Amygdala (tissue), 56 donors: ENCODE measurements at regions not wholly inside any gene's neighbourhood (a gene's known extent, or its start where the extent isn't known, plus 50 kb on each side); places are given as distances from the start of the nearest gene placed in this dataset.

ENCODE experiments used
- DNase-seq, 56 donors: peaks; one replicate each; lab custom pipeline; 2025; lab: John Stamatoyannopoulos, UW

DNA sequence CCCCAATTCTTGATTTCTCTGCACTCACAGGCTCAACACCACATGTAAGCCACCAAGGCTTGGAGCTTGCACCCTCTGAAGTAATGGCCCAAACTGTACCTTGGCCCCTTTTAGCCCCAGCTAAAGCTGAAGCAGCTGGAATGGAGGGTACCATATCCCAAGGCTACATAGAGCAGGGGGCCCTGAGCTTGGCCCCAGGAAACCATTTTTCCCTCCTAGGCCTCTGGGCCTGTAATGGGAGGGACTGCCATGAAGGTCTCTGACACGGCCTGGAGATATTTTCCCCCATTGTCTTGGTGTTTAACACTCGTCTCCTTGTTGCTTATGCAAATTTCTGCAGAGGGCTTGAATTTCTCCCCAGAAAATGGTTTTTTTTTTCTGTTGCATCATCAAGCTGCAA lies 69.7 kb downstream of the SKA1 start:
- DNase-seq = no peak

GRCh38 chr18:50446629-50447028 lies 71.8 kb downstream of the SKA1 start:
- no peak for DNase-seq

- no peak for DNase-seq
Measured at GRCh38 chr18:50447102-50447741, 72.4 kb downstream of the SKA1 start.

- no peak for DNase-seq
Measured at GRCh38 chr18:50447952-50448351, 73.1 kb downstream of the SKA1 start.

DNA sequence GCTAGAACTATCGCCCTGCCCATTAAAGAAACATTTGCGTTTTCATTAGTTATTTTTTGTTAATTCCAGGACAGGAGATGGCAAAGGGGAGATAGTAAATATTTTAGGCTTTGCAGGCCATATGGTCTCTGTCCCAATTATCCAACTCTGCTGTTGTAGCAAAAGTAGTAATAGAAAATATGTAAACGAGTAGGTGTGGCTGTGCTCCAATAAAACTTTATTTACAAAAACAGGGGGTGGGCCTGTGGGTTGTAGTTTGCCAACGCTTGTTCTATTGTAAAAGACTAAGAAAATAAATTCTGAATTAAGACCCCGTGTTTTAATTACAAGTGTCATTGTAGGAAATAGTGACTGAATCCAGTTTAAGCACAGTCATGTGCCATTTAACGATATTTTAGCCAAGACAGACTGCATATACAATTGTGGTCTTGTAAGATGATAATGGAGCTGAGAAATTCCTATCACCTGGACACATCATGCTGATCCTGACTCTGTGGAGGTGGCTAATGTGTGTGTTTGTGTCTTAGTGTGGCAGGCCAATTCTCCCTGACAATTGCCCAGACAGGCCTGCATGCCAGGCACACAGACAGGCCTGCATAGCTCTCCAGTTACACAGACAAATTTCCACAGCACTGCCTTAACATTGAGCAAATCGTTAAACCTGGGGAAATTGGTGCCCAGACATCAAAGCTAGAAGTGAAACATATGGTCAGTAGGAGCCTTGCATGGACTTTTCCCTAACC lies 76.4 kb downstream of the SKA1 start:
- DNase-seq = no peak

- no peak for DNase-seq
Measured at GRCh38 chr18:50453014-50453680, 78.3 kb downstream of the SKA1 start.

GRCh38 chr18:50453732-50454131 lies 78.9 kb downstream of the SKA1 start:
- DNase-seq = no peak

GRCh38 chr18:50454387-50454988 lies 79.6 kb downstream of the SKA1 start:
- no peak for DNase-seq

DNA sequence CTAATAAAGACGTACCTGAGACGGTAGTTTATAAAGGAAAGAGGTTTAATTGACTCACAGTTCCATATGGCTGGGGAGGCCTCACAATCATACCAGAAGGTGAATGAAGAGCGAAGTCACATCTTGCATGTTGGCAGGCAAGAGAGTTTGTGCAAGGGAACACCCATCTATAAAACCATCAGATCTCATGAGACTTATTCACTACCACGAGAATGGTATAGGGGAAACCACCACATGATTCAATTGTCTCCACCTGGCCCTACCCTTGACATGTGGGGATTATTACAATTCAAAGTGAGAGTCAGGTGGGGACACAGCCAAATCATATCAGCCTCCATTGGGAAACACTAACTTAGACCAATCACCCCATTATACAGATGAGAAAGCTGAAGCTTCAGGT lies 81.4 kb downstream of the SKA1 start:
- no peak for DNase-seq

GRCh38 chr18:50457639-50458038 lies 82.8 kb downstream of the SKA1 start:
- no peak for DNase-seq

GRCh38 chr18:50458366-50458765 lies 83.5 kb downstream of the SKA1 start:
- DNase-seq = no peak

DNA sequence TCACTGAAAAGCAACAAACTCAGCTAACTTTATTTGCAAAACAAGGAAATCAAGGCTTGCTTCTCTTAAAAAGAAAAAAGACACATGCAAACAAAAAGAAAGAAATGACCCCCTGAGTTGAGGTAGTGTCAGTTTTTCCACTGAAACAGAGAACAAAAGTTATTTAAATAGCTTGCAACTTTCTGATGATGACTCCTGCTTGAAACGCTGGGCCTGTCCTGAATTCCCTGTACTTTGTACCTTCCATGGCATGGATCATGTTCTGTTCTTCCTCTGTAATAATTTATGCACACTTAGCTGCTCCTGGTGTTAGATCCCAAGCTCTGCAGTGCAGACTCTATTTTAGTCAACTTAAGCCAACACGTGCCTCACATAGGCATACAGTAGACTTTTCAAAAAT lies 84.0 kb downstream of the SKA1 start:
- DNase-seq = no peak

- no peak for DNase-seq
Measured at GRCh38 chr18:50460062-50460461, 85.2 kb downstream of the SKA1 start.

DNA sequence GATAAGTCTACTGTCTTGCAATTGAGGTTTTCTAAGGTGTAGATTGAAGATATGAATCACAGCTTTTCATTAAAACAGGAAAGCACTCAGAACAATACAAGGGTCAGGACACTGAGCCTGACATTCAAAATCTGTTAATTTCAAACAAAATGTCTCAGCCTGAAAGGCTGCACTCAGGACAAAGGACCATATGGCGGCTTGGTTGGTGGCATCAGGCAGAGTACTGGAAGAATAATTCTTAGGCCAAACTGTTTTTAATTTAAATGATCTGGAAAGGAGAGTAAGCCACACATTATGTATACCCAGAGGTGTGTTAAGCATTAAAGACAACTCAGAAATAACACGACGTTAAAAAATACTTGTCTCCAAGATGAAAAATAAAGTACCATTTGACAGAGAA lies 85.9 kb downstream of the SKA1 start:
- no peak for DNase-seq

GRCh38 chr18:50461251-50461650 lies 86.4 kb downstream of the SKA1 start:
- DNase-seq = no peak

DNA sequence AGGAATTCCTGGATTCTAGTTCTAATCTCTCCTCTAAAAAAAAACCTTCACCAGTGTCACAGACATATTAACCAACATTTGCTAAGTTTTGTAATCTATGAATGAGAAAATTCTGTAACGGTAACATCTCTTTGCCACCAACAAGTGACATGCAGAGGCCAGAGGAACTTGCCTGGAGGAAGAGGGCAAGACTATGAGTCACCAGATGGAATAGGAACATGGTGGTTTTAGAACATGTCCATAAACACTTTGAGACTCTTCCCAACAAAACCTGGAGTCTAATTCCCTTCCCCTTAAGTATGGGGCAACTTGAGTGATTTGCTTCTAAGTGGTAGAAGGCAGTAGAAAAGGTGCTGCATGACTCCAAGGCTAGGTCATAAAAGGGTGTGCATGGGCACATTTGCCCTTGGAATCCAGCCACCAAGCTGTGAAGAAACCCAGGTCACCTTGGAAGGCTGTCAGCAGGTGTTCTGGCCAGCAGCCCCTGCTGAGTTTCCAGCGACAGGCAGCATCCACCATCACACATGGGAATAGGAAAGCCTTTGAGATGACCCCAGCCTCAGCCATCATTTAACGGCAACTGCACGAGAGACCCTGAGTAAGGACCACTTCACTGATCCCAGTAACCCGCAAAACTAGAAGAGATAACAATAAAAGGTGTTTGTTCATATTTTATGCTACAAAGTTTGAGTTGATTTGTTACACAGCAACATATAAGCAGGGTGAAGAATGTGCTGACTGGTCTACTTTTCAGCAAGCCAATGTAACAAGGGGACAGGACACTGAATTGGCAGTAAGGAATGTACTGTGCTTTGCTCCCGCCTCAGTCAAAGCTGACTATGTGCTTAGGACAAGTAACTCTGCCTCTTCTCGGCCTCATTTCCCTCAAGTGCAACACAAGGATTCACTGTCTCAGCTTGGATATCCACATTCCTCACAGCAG lies 90.6 kb downstream of the SKA1 start:
- DNase-seq = no peak

- DNase-seq = no peak
Measured at GRCh38 chr18:50466634-50467033, 91.8 kb downstream of the SKA1 start.

- DNase-seq = no peak
Measured at GRCh38 chr18:50468807-50469206, 91.1 kb upstream of the MAPK4 start.

- DNase-seq = peak in 4 of 56 donors; percentile 5 to 45 (median 10)
Measured at GRCh38 chr18:50469380-50469781, 90.5 kb upstream of the MAPK4 start.

GRCh38 chr18:50472941-50473340 lies 86.9 kb upstream of the MAPK4 start:
- DNase-seq = no peak
